ENCODE measurements at regions not wholly inside any gene's neighbourhood (a gene's known extent, or its start where the extent isn't known, plus 50 kb on each side); places are given as distances from the start of the nearest gene placed in this dataset.

- FAIRE-seq: no peak
Observed at GRCh38 chr9:89923961-89924504, 319.2 kb downstream of the GADD45G start.

GRCh38 chr9:89924611-89925010, 319.8 kb downstream of the GADD45G start:
- FAIRE-seq: no peak

- FAIRE-seq: no peak
Observed at GRCh38 chr9:89926167-89926566, 321.4 kb downstream of the GADD45G start.

- no peak for FAIRE-seq
Observed at GRCh38 chr9:89926691-89927220, 321.9 kb downstream of the GADD45G start.

- FAIRE-seq: no peak
Observed at GRCh38 chr9:89928106-89928505, 323.3 kb downstream of the GADD45G start.

- no peak for FAIRE-seq
Observed at GRCh38 chr9:89928521-89929275, 323.9 kb downstream of the GADD45G start.

- FAIRE-seq: no peak
Observed at GRCh38 chr9:89929315-89929672, 324.5 kb downstream of the GADD45G start.

- FAIRE-seq: no peak
Observed at GRCh38 chr9:89929673-89930480, 325.1 kb downstream of the GADD45G start.

GRCh38 chr9:89933578-89933977, 328.8 kb downstream of the GADD45G start:
- FAIRE-seq: no peak

GRCh38 chr9:89935115-89935514, 330.3 kb downstream of the GADD45G start:
- FAIRE-seq: no peak

GRCh38 chr9:89935801-89936200, 331.0 kb downstream of the GADD45G start:
- no peak for FAIRE-seq

GRCh38 chr9:89937051-89937450, 332.2 kb downstream of the GADD45G start:
- no peak for FAIRE-seq

GRCh38 chr9:89939181-89939580, 334.4 kb downstream of the GADD45G start:
- no peak for FAIRE-seq

- FAIRE-seq: no peak
Observed at GRCh38 chr9:89939626-89940292, 334.9 kb downstream of the GADD45G start.

- FAIRE-seq: no peak
Observed at GRCh38 chr9:89940625-89941024, 335.8 kb downstream of the GADD45G start.

GRCh38 chr9:89941875-89942274, 337.1 kb downstream of the GADD45G start:
- FAIRE-seq: no peak

GRCh38 chr9:89942643-89943042, 337.8 kb downstream of the GADD45G start:
- FAIRE-seq: no peak

- FAIRE-seq: no peak
Observed at GRCh38 chr9:89943309-89943708, 338.5 kb downstream of the GADD45G start.

- FAIRE-seq: no peak
Observed at GRCh38 chr9:89943728-89944127, 338.9 kb downstream of the GADD45G start.

GRCh38 chr9:89945133-89945532, 340.3 kb downstream of the GADD45G start:
- no peak for FAIRE-seq

GRCh38 chr9:89946741-89947140, 341.9 kb downstream of the GADD45G start:
- FAIRE-seq: no peak

- FAIRE-seq: no peak
Observed at GRCh38 chr9:89949111-89949510, 344.3 kb downstream of the GADD45G start.

- no peak for FAIRE-seq
Observed at GRCh38 chr9:89951675-89952074, 346.9 kb downstream of the GADD45G start.
